D721Med (cell line): ENCODE measurements at regions not wholly inside any gene's neighbourhood (a gene's known extent, or its start where the extent isn't known, plus 50 kb on each side); places are given as distances from the start of the nearest gene placed in this dataset.
"Not testable (repeated sequence)": the region's sequence is repeated elsewhere in the genome, so short reads cannot be mapped to it uniquely, and the experiment has no call there.

Source experiments
- DNase-seq: peaks from one replicate; pipeline ENCODE4 v3.0.0; 2011; ENCODE audit warnings: low spot score; ENCODE audit not compliant: insufficient read length
- FAIRE-seq: peaks from 2 replicates; lab custom pipeline; 2011; peaks lifted over from hg19 to GRCh38; lab: Jason Lieb, UNC
- TF ChIP-seq, protein P1 (sequence below): IDR thresholded peaks from 2 replicates; pipeline ENCODE4 v1.5.1; 2012; ENCODE audit warnings: mild to moderate bottlenecking, control low read depth; ENCODE audit not compliant: insufficient read depth; ENCODE audit errors: missing control alignments

DNA sequence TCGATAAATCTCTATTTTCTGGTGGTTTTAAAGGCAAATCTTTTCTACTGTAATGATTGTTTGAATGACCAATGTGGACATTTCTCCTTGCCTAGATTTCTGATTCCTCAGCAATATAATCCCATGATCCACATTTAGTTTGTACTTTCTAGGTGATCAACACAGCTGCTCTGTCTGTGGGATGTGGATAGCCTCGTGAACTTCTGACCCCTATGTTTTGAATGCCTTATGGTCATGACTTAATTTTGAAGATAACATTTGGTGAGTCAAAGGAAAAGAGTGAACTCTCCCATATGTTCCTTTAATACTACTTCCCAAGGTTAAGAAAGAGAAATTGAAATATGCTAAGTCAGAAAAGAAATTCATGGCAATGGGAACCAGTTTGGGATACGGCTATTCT lies 147.5 kb downstream of the CAVIN4 start:
- no peak for DNase-seq
- no peak for FAIRE-seq
- TF ChIP-seq, protein P1, sequence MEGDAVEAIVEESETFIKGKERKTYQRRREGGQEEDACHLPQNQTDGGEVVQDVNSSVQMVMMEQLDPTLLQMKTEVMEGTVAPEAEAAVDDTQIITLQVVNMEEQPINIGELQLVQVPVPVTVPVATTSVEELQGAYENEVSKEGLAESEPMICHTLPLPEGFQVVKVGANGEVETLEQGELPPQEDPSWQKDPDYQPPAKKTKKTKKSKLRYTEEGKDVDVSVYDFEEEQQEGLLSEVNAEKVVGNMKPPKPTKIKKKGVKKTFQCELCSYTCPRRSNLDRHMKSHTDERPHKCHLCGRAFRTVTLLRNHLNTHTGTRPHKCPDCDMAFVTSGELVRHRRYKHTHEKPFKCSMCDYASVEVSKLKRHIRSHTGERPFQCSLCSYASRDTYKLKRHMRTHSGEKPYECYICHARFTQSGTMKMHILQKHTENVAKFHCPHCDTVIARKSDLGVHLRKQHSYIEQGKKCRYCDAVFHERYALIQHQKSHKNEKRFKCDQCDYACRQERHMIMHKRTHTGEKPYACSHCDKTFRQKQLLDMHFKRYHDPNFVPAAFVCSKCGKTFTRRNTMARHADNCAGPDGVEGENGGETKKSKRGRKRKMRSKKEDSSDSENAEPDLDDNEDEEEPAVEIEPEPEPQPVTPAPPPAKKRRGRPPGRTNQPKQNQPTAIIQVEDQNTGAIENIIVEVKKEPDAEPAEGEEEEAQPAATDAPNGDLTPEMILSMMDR = no peak

DNA sequence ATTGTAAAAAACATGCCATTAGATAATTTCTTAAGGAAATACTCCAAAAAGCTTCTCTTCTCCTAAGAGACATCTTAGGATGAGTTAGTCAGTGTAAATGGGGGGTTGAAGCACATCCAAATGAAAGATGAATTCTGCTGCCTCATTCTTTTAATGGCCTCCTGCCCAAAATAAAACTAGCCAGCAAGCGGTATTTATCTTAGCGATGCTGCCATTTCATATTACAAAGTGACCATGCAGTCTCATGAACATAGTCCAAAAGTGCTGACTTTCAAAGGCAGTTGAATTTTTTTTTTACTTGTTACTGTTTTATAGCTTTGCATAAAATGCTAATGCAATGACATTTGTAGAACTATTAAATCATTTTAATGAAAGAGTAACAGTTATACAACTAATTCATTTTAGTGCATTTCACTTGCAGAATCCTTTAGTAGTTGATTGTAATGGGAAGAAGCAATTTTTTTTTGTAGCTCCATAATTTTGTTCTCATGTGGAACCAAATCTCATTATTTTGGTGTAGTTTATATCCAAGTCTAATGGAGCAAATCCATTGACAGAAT lies 151.5 kb downstream of the CAVIN4 start:
- TF ChIP-seq, protein P1 = no peak
- DNase-seq = no peak
- FAIRE-seq = no peak

DNA sequence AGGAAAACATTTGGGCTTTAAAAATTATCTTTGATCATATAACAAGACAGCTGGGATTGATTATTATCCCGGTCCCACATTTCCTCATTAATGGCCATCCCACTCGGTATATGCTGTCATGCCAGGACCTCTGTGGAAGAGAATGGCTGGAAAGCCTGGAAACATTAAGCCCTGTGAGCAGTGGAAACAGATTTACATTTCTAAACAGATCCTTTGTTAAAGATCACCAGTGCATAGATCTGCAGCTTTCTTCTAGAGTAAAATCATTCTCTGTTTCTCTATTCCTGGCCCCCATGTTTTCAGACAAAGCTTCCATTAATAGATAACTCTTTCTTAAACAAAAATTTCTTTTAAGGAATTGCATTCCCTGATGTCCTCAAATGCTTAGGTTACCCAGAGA lies 152.2 kb downstream of the CAVIN4 start:
- FAIRE-seq = no peak
- TF ChIP-seq, protein P1 = no peak
- no peak for DNase-seq

DNA sequence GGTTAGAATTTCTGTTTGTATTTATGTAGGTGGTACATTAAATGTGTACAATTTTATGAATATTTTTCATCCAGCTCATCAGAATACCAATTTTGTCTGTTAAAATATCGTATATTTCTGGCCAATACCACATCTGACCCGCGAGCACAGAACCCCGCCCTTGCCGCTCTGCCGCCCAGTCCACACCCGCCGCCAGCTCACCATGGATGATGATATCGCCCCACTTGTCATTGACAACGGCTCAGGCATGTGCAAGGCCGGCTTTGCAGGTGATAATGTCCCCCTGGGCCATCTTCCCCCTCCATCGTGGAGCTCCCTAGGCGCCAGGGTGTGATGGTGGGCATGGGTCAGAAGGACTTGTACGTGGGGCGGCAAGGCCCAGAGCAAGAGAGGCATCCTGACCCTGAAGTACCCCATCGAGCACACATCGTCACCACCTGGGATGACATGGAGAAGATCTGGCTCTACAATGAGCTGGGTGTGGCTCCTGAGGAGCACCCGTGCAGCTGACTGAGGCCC lies 153.2 kb downstream of the CAVIN4 start:
- DNase-seq (no peak), FAIRE-seq (no peak)
- TF ChIP-seq, protein P1 = no peak

DNA sequence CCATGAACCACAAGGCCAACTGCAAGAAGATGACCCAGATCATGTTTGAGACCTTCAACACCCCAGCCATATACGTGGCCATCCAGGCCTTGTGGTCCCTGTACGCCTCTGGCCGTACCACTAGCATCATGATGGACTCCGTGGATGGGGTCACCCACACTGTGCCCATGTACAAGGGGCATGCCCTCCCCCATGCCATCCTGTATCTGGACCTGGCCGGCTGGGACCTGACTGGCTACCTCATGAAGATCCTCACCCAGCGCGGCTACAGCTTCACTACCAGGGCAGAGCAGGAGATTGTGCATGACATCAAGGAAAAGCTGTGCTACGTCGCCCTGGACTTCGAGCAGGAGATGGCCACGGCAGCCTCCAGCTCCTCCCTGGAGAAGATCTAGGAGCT lies 153.7 kb downstream of the CAVIN4 start:
- FAIRE-seq (no peak), DNase-seq (no peak)
- TF ChIP-seq, protein P1 = no peak

DNA sequence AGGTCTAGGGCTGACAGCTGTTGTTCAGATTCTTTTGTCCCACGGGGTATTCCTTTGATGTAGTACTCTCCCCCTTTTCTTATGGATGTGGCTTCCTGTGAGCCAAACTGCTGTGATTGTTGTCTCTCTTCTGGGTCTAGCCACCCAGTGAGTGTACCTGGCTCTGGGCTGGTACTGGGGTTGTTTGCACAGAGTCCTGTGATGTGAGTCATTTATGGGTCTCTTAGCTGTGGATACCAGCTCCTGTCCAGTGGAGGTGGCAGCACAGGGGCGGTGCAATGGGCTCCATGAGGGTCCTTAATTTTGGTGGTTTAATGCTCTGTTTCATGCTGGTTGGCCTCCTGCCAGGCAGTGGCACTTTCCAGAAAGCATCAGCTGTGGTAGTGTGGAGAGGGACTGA lies 161.3 kb downstream of the CAVIN4 start:
- DNase-seq = no peak
- TF ChIP-seq, protein P1 = no peak
- no peak for FAIRE-seq

DNA sequence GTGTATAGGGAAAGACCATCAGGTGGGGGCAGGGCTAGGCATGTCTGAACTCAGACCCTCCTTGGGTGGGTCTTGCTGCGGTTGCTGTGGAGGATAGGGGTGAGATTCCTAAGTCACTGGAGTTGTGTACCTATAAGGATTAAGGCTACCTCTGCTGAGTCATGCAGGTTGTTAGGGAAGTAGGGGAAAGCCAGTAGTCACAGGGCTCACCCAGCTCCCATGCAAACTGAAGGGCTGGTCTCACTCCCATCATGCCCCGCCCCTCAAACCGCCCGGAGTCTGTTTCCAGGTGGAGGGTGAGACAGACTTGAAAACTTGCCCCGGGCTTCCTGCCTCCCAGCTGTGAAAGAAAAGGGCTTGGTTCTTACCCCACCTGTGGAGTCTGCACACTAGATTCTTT lies 161.8 kb downstream of the CAVIN4 start:
- DNase-seq = no peak
- TF ChIP-seq, protein P1 = no peak
- FAIRE-seq = no peak

DNA sequence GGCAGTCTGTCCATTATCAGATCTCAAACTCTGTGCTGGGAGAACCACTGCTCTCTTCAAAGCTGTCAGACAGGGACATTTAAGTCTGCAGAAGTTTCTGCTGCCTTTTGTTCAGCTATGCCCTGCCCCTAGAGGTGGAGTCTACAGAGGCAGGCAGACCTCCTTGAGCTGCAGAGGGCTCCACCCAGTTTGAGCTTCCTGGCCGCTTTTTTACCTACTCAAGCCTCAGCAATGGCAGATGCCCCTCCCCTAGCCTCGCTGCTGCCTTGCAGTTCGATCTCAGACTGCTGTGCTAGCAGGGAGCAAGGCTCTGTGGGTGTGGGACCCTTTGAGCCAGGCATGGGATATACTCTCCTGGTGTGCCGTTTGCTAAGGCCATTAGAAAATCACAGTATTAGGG lies 171.1 kb downstream of the CAVIN4 start:
- DNase-seq, FAIRE-seq: not testable (repeated sequence)
